RPMI8226 (cell line): ENCODE measurements at regions not wholly inside any gene's neighbourhood (a gene's known extent, or its start where the extent isn't known, plus 50 kb on each side); places are given as distances from the start of the nearest gene placed in this dataset.
A peak's percentile ranks its signal among the peaks of the same experiment; 100 is the strongest.
"Not testable (repeated sequence)": the region's sequence is repeated elsewhere in the genome, so short reads cannot be mapped to it uniquely, and the experiment has no call there.

Source experiments
- DNase-seq: peaks from one replicate; pipeline ENCODE4 v3.0.0-alpha.2; 2015

DNA sequence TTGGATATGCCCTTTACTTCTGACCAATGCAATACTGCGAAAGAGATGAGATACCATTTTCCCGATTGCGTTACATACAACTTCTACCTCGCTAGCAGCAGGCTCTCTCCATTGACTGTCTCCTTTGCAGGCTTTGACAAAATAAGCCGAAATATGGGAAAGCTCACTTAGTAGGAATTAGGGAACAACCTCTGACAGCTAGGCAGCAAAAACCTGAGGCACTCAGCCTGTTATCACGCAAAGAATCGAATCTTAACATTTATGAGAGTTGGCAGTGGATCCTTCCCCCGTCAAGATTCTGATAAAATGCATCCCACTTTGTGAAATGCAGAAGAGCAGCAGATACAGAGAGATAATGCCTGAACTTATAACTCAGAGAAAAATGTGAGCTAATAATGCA lies 1379.5 kb upstream of the PCDH9 start:
- DNase-seq, result no peak

DNA sequence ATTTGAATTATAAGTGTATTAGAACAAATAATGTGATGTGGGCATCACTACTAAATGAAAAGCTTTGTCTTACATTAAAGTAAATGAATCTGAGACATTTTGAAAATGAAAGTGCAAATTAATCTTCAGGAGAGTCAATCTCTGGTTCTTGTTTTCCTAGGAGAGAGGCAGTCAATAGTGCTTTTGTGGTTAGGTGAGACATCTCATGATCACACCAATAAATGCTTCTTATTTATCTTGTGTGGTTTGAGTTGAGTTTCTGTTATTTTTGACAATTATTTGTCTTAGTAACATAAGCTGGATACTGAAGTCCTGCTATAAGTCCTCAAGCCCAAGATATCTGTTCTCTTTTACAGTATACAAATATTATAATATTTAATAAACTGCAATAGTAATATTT lies 1378.0 kb upstream of the PCDH9 start:
- DNase-seq, result no peak

DNA sequence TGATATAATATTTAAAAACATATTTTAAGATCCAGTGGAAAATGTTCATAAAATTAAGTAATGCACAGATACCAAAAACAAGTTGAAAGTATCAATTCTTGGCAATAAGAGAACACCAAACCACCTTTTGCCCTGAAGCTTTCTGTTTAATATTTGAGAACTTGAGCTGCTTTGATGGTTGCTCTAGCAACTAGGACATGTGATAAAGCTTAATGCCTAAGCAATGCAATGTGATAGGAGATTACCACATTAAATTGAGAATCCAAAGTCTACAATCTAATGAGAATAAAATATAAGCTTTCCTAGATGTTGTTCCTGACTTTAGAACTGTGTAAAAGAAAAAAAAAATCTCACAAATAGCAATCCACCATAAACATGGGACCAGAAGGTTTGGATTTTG lies 1367.5 kb upstream of the PCDH9 start:
- DNase-seq, result no peak

DNA sequence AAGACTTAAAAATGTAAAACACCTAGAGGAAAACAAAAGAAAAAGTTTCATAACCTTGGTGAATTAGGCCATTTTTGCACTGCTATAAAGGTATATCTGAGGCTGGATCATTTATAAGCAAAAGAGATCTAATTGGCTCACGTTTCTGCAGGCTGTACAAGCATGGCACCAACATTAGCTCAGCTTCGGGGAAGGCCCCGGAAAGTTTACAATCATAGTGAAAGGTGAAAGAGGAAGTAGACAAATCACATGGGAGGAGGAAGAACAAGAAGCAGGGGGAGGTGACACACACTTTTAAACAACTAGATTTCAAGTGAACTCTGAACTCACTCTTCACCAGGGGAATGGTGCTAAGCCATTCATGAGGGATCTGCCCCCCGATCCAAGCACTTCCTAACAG lies 1358.5 kb upstream of the PCDH9 start:
- peak; percentile 66 for DNase-seq

DNA sequence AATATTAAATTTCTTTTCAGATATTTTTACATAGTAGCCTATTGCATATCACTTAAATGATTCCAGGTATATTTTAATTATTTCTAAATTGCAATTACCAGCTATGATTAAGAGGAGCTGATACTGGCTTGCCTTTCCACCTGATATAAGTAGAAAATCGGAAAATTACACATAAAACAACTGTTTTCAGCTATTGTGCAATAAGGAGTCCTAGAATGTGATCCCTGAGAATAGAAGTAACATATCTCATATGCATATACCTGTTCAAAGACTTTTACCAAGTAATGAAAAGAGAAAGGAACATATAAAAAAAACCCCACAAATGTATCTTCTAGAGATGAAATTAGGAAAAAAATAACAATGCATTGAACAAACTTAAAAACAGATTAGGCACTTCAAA lies 1354.6 kb upstream of the PCDH9 start:
- DNase-seq, result no peak

DNA sequence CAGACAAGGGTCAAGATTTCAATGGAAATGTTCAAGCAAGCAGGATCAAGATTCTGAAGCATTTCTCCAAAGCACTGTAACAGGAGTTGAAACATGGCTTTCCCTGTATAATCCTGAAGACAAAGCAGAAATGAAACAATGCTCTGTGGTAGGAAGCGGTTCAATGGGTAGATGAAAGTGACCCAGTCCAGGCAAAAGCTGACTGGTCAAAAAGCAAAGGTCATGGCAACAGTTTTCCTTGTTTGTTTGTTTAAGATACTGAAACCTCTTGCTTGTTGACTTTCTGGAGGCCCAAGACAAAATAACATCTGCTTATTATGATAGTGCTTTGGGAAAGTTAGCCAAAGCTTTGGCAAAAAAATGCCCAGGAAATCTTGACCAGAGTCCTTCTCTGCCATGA lies 1343.9 kb upstream of the PCDH9 start:
- peak; percentile 11 for DNase-seq

DNA sequence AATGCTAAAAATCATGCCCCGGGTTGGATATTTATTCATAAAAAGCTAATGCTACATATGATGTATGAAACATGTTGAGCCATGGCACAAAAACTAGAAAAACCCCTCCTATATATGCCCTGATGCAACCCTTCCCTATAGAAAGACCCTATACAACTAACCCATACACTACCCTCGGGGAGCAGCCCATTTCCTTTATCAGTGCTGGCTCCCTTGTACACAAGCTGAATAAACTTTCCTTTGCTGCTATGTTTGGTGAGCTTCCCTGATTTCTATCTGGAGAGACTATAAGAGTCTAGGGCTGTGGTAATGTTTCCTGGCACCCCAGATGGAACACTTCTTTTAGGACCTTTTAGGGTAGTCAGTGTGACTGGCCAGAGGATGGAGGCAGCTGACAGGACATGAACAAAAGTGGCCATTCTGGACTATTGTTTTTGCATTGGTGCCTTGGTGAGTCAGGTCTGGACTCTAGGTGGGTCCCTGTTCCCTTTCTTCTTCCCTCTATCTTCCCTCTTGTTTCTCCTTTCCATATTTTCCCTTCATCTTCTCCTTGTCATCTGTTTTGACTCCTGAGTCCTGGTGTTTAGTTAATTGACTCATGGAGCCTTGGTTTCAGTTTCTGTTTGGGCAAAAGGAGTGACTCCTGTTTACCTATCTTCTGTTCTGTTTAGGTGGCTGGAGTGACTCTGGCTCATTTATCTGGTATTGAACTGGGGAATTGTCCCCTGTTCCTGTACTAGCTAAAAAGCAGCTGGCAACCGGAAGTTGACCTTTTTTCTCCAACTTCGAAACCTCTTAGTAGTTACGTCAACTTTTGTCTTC lies 1321.8 kb upstream of the PCDH9 start:
- peak; percentile 20 for DNase-seq

DNA sequence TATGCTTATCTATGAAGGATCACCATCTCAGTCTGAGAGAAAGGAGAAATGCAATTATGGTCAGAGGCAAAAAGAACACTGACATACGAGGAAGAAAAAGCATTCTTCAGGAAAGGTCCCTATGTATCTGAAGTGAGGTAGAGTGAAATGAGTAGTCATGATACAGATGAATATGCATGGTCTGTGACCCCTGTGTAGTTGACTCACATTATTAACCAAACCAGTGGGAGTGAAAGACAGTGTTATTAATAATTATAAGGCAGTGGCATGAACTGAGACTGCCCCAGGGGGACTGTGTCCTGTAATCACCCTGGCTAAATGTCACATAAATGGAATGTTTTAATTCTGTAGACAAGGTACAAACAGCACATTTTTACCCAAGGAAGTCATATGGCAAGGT lies 1320.2 kb upstream of the PCDH9 start:
- DNase-seq, result no peak

DNA sequence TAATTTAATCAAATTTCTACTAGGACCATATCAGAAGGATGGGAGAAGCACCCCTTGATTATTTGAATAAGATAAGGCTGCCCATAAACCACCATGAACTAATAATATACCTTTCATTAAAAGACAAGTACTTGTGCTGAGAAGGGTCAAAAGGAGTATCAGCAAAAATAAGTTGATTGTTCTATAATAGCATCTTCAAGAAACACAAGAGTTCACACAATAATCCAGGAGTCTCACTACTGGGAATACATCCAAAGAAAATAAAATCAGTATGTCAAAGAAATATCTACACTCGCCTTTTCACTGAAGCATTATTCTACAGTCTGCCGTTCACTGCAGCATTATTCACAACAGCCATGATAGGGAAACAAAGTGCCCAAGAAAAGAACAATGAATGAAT lies 1310.1 kb upstream of the PCDH9 start:
- no peak for DNase-seq

DNA sequence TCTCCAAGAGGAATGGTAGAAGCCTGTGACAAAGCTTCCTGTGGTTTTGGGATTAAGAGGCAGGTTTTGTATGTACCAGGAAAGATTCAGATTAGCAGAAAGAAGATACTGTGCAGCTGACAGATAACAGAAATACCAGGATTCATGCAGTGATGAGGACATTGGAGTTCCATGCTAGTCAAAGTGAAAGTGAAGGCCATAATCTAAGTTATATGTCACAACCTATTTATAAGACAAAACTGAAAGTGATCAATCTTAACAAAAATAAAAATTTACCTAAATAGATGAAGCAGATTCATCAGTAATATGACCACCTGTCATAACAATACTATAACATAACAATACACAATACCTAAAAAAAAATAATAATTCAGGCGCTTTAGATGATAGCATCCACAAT lies 1305.2 kb upstream of the PCDH9 start:
- no peak for DNase-seq

DNA sequence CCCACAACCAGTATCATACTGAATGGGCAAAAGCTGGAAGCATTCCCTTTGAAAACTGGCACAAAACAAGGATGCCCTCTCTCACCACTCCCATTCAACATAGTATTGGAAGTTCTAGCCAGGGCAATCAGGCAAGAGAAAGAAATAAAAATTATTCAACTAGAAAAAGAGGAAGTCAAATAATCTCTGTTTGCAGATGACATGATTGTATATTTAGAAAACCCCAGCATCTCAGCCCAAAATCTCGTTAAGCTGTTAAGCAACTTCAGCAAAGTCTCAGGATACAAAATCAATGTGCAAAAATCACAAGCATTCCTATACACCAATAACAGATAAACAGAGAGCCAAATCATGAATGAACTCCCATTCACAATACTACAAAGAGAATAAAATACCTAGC lies 1297.0 kb upstream of the PCDH9 start:
- DNase-seq, result not testable (repeated sequence)

DNA sequence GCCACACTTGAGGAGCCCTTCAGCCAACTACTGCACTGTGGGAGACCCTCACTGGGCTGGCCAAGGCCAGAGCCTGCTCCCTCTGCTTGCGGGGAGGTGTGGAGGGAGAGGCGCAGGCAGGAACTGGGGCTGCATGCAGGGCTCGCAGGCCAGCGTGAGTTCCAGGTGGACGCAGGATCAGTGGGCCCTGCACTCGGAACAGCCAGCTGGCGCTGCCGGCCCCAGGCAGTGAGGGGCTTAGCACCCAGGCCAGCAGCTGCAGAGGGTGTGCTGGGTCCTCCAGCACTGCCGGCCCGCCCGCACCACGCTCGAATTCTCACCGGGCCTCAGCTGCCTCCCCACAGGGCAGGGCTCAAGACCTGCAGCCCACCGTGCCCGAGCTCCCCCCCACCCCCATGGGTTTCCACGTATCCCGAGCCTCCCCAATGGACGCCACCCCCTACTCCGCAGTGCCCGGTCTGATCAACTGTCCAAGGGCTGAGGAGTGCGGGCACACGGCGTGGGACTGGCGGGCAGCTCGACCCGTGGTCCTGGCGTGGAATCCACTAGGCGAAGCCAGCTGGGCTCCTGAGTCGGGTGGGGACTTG lies 1293.8 kb upstream of the PCDH9 start:
- DNase-seq, result no peak

DNA sequence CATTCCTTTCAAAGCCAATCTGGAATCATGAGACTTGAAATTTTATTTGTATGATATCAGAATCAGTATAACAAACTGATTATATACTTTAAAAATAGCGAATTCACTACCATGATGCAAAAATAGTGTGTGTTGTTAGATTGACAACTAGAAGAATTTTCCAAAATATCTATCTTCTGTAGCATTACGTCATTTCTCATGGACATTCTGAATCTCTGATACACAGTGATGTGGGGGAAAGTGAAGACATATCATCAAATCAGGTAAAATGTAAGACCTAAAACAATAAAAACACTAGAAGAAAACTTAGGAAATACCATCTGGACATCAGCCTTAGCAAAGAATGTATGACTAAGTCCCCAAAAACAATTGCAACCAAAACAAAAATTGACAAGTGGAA lies 1292.0 kb upstream of the PCDH9 start:
- DNase-seq, result no peak

DNA sequence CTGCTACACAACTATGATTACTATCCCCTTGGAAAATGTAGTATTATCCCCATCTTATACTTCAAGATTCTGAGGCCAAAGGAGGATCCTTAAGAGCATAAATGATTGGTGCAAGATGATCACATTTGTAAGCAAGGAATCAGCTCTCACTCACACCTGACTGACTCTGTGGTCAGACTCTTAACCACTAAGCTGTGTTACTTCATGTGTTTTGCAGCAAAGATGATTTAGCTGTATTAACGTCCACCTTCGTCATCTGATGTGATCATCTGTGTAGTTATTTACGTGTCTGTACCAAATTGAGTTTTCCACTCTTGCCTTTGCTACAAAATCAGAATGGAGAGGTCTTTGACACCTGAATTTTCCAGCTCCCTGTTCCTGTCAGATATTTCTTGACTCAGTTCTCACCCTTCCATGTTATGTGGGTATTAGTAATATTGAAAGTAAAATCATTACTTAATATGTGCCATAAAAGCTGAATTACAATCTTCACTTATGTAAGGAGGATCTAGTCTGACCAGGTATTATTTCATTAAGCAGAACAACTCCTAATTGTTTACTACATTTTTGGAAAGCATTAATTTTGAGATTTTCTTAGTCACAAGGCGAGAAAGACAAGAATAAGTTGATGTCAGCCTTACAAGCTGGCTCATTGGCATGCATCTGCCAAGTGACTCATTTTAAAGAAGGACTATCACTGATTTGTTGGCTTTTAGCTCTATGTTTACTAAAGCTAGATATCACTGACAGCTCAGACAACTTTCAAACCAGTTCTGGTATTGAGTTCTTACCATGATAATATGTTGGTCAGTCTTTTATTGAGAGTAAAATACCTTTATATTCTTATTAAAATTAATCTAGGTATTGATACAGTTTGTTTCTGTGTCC lies 1279.8 kb upstream of the PCDH9 start:
- DNase-seq, result no peak

DNA sequence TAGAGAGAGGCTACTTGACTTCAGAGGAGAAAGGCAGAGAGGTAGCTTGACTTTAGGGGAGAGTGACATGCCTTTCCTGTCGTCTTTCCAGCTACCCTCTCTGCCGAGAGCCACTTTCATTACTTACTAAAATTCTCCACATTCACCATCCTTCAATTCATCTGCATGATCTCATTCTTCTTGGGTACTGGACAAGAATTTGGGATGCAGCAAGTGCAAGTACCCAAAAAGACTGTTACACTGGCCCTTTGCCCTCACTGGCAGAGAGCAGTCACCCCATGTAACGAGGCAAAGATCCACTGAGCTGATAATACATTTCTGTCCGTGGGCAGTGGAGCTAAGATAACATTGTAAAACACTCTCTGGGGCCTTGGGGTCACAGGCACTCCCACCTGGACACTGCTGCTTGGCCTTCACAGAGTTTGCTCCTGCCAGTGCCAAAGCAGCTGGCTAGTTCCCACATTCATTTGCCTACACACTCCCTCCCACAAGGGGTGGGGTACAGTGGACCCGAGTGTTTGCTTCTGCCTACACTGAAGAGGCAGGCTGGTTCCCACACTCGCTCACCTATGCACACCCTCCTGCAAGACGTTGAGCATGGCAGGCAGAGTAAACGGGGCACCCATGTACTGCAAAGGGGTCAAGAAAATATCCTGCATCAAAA lies 1276.9 kb upstream of the PCDH9 start:
- no peak for DNase-seq

DNA sequence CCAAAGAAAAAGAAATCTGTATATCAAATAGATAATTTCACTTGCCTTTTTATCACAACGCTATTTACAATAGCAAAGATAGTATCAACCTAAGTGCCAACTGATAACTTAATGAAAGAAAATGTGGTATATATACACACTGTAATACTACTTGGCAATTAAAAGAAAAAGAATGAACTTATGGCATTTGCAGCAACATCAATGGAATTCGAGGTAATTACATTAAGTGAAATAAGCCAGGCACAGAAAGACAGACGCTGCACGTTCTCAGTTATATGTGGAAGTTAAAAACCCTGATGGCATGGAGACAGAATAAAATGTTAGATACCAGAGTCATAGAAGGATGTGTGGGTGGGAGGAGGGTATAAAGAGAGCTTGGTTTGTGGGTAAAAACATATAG lies 1260.5 kb upstream of the PCDH9 start:
- no peak for DNase-seq

DNA sequence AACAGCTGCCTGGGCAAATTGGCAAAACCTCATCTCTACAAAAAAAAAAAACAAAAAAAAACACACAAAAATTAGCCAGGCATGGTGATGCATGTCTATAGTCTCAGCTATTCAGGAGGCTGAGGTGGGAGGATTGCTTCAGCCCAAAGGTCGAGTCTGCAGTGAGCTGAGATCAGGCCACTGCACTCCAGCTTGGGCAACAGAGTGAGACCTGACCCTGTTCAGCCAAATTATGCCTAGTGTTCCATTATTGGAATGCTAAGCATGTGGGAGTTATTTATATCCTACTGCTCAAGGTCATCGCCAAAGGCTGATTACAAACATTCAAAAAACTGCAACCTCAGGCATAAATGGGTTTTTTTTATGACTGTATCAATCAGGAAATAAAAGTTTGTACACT lies 1251.0 kb upstream of the PCDH9 start:
- no peak for DNase-seq

DNA sequence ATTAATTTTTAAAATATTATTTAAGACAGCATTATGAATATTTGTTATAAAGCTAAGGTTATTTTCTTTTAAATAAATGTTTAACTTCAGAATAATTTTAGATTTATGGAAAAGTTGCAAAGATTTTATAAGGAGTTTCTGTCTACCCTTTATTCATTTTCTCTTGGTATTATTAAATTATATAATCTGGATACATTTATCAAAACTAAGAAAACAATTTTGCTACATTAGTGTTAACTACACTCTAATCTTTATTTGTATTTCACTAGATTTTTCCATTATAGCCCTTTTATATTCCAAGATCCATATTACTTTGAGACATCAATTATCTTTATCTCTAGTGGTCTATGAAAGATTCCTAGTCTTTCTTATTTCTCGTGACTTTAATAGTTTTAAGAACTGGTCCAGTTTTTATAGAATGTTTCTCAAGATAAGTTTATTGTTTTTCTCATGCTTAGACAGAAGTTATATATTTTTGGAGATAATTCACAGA lies 1243.7 kb upstream of the PCDH9 start:
- no peak for DNase-seq

DNA sequence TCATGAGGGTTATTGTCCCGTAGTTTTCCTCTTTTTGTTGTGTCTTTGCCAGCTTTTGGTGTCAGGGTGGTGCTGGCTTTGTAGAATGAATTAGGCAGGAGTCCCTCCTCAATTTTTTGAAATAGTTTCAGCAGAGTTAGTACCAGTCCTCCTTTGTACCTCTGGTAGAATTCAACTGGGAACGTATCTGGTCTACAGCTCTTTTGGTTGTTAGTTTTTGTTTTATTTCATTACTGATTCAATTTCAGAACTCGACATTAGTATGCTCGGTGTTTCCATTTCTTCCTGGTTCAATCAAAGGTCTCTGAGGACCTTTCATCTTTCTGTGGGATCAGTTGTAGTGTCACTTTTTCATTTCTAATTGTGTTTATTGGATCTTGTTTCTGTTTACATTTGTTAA lies 1237.0 kb upstream of the PCDH9 start:
- no peak for DNase-seq

DNA sequence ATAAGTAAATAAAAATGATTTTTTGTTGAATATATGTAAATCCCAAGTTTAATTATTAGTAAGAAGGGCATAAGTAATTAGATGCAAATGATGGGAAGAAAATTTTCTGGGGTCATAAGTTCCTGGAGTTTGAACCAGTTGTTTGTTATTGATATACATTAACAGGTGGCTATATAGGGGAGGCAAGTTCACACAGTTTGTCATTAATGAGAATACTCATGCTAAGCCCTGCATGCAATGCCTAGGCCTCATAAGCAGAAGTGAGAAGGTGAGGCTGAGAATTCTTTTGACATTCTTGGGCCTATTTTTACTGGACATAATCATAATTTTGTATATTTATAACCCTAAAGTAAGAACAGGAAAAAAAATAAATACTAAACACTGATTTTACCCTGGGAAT lies 1210.7 kb upstream of the PCDH9 start:
- DNase-seq, result no peak

DNA sequence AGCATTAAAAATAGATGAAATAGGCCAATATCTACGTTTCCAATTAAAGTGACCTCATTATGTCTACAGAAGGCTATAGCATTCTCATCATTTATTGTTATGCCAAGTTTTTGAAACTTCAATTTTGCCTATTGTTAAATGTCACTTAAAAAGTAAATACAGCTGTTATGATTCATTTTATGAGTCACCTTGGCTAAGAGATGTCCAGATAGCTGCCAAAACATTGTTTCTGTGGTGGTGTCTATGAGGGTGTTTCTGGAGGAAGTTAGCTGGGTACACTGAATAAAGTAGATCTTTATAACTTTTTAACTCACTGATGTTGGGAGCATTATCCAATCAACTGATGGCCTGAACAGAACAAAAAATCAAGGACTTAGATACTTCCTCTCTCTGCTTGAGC lies 1209.7 kb upstream of the PCDH9 start:
- DNase-seq, result no peak

DNA sequence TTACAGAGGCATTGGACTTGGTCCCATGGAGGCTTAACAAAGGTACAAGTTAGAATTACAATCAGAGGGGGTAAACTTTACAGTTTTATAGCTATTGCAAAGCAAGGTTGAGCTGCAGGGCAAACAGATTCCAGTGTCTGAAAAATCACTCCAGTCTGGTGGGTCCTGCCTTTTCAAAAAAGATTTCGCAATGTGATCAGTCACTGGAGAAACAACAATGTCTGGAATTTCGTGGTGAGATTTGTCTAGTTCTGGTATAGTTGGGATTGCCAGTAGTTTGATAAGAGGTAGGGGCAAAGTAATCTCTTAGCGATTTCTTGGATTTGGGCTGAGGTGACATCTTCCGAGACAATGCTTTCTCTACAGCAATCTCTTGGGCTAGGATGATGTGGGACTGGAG lies 1198.2 kb upstream of the PCDH9 start:
- DNase-seq, result no peak

DNA sequence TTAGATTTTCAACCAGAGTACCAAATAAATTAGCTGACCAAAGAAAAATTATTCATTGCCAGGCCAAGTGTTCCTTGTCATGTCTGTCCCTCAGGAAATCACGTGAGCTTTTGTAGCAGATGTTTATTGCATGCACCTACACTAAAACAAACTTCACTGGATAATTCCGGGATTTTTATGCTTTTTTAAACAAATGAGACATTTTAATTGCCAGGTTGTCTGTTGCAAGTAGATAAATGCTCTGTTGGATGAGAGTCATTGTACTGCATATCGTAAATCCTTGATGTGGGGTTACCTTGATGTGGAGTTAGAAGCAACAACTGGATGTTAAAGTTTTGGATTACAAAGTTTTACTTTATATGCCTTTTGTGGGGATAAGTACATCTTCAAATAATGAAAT lies 1187.7 kb upstream of the PCDH9 start:
- no peak for DNase-seq
